ENCODE measurements at regions not wholly inside any gene's neighbourhood (a gene's known extent, or its start where the extent isn't known, plus 50 kb on each side); places are given as distances from the start of the nearest gene placed in this dataset.

- DNase-seq = no peak
Measured at GRCh38 chr4:114184901-114185300, 205.5 kb upstream of the ARSJ start.

- DNase-seq = no peak
Measured at GRCh38 chr4:114187592-114187991, 208.1 kb upstream of the ARSJ start.

- DNase-seq = no peak
Measured at GRCh38 chr4:114191496-114191895, 212.0 kb upstream of the ARSJ start.

GRCh38 chr4:114192854-114193253, 213.4 kb upstream of the ARSJ start:
- no peak for DNase-seq

- no peak for DNase-seq
Measured at GRCh38 chr4:114193624-114194399, 214.4 kb upstream of the ARSJ start.

- no peak for DNase-seq
Measured at GRCh38 chr4:114196606-114197005, 217.2 kb upstream of the ARSJ start.

- no peak for DNase-seq
Measured at GRCh38 chr4:114200026-114200425, 220.6 kb upstream of the ARSJ start.

GRCh38 chr4:114205261-114205660, 225.8 kb upstream of the ARSJ start:
- DNase-seq = no peak

GRCh38 chr4:114208574-114209151, 229.2 kb upstream of the ARSJ start:
- no peak for DNase-seq

- no peak for DNase-seq
Measured at GRCh38 chr4:114209584-114209983, 230.1 kb upstream of the ARSJ start.

- no peak for DNase-seq
Measured at GRCh38 chr4:114211556-114211955, 232.1 kb upstream of the ARSJ start.

- no peak for DNase-seq
Measured at GRCh38 chr4:114217150-114217817, 237.8 kb upstream of the ARSJ start.

- DNase-seq = no peak
Measured at GRCh38 chr4:114223580-114223979, 244.1 kb upstream of the ARSJ start.

- no peak for DNase-seq
Measured at GRCh38 chr4:114225436-114225835, 246.0 kb upstream of the ARSJ start.

- no peak for DNase-seq
Measured at GRCh38 chr4:114226179-114226578, 246.7 kb upstream of the ARSJ start.

- DNase-seq = no peak
Measured at GRCh38 chr4:114226968-114227760, 247.7 kb upstream of the ARSJ start.

- no peak for DNase-seq
Measured at GRCh38 chr4:114229706-114230105, 250.3 kb upstream of the ARSJ start.

- DNase-seq = no peak
Measured at GRCh38 chr4:114236171-114236769, 256.8 kb upstream of the ARSJ start.

- DNase-seq = no peak
Measured at GRCh38 chr4:114237997-114238396, 258.6 kb upstream of the ARSJ start.

GRCh38 chr4:114249561-114249960, 270.1 kb upstream of the ARSJ start:
- no peak for DNase-seq

GRCh38 chr4:114249976-114250375, 270.5 kb upstream of the ARSJ start:
- DNase-seq = no peak

GRCh38 chr4:114250439-114250891, 271.0 kb upstream of the ARSJ start:
- DNase-seq = no peak

GRCh38 chr4:114251020-114251419, 271.6 kb upstream of the ARSJ start:
- no peak for DNase-seq
